KMS-11 (cell line): ENCODE measurements at regions not wholly inside any gene's neighbourhood (a gene's known extent, or its start where the extent isn't known, plus 50 kb on each side); places are given as distances from the start of the nearest gene placed in this dataset.

ENCODE experiments used
- H2AFZ ChIP-seq: fragments of 200-600 bp; sonication (generic); 2 replicates; pipeline ENCODE4 v1.6.1; 2016; ENCODE audit warnings: antibody characterized with exemption, mixed run types, low read depth
- H3K27ac ChIP-seq: fragments of 200-600 bp; sonication (generic); 2 replicates; pipeline ENCODE4 v1.6.1; 2016; ENCODE audit warnings: mild to moderate bottlenecking, mixed run types
- H3K27me3 ChIP-seq: fragments of 200-600 bp; sonication (generic); 2 replicates; pipeline ENCODE4 v1.6.1; 2017; ENCODE audit warnings: mild to moderate bottlenecking, low read depth, mixed run types, moderate library complexity; ENCODE audit not compliant: insufficient read depth
- H3K36me3 ChIP-seq: fragments of 200-600 bp; sonication (generic); 2 replicates; pipeline ENCODE4 v1.6.1; 2017; ENCODE audit warnings: mild to moderate bottlenecking, mixed run types; ENCODE audit not compliant: insufficient read depth
- H3K4me1 ChIP-seq: fragments of 200-600 bp; sonication (generic); 2 replicates; pipeline ENCODE4 v1.6.1; 2016; ENCODE audit warnings: mild to moderate bottlenecking, low read depth, mixed run types; ENCODE audit not compliant: poor library complexity, severe bottlenecking
- H3K4me2 ChIP-seq: fragments of 200-600 bp; sonication (generic); 2 replicates; pipeline ENCODE4 v1.7.0; 2016; ENCODE audit warnings: mild to moderate bottlenecking, mixed run types
- H3K4me3 ChIP-seq: fragments of 200-600 bp; sonication (generic); IDR thresholded peaks from 2 replicates; pipeline ENCODE4 v1.6.1; 2017; ENCODE audit warnings: low read depth, low read length, mixed read lengths; ENCODE audit not compliant: insufficient read depth
- H3K79me2 ChIP-seq: fragments of 200-600 bp; sonication (generic); 2 replicates; pipeline ENCODE4 v1.6.1; 2016; ENCODE audit warnings: low read depth, mixed run types; ENCODE audit not compliant: insufficient read depth
- H3K9ac ChIP-seq: fragments of 200-600 bp; sonication (generic); 2 replicates; pipeline ENCODE4 v1.6.1; 2016; ENCODE audit warnings: mild to moderate bottlenecking, mixed run types
- H4K20me1 ChIP-seq: fragments of 200-600 bp; sonication (generic); 2 replicates; pipeline ENCODE4 v1.6.1; 2016; ENCODE audit warnings: mild to moderate bottlenecking, mixed run types; ENCODE audit not compliant: insufficient read depth
- TF ChIP-seq, protein P1 (sequence below): fragments of 200-600 bp; sonication (generic); conservative IDR thresholded peaks from 2 replicates; pipeline ENCODE4 v1.6.1; 2017; ENCODE audit warnings: low read depth, mild to moderate bottlenecking, antibody characterized with exemption, low read length, moderate library complexity, mixed read lengths

DNA sequence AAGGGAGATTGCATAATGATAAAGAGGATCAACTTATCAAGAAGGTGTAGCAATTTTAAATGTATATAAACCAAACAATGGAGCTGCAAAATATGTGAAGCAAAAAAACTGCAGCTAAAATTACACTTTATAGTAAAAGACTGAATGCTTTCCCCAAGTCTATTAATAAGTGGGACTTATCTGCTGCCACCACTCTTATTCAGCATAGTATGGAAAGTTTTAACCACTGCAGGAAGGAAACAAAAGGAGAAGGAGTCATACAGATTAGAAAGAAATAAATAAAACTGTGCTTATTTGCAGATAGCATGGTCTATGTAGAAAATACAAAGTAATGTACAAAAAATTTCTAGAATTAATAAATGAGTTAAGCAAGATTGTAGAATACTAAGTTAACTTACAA, 94.1 kb upstream of the GK2 start:
- no peak overlapping the region for H3K9ac ChIP-seq
- no peaks in the 10 kb centered on the region for H3K27me3 ChIP-seq
- H3K4me1 ChIP-seq = no peaks in the 10 kb centered on the region
- H3K4me2 ChIP-seq = no peak overlapping the region
- no peaks in the 10 kb centered on the region for H4K20me1 ChIP-seq
- no peak overlapping the region for H3K4me3 ChIP-seq
- H2AFZ ChIP-seq = no peak overlapping the region
- H3K79me2 ChIP-seq = no peaks in the 10 kb centered on the region
- no peaks in the 10 kb centered on the region for H3K36me3 ChIP-seq
- TF ChIP-seq, protein P1, sequence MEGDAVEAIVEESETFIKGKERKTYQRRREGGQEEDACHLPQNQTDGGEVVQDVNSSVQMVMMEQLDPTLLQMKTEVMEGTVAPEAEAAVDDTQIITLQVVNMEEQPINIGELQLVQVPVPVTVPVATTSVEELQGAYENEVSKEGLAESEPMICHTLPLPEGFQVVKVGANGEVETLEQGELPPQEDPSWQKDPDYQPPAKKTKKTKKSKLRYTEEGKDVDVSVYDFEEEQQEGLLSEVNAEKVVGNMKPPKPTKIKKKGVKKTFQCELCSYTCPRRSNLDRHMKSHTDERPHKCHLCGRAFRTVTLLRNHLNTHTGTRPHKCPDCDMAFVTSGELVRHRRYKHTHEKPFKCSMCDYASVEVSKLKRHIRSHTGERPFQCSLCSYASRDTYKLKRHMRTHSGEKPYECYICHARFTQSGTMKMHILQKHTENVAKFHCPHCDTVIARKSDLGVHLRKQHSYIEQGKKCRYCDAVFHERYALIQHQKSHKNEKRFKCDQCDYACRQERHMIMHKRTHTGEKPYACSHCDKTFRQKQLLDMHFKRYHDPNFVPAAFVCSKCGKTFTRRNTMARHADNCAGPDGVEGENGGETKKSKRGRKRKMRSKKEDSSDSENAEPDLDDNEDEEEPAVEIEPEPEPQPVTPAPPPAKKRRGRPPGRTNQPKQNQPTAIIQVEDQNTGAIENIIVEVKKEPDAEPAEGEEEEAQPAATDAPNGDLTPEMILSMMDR = no peak
- no peak overlapping the region for H3K27ac ChIP-seq

DNA sequence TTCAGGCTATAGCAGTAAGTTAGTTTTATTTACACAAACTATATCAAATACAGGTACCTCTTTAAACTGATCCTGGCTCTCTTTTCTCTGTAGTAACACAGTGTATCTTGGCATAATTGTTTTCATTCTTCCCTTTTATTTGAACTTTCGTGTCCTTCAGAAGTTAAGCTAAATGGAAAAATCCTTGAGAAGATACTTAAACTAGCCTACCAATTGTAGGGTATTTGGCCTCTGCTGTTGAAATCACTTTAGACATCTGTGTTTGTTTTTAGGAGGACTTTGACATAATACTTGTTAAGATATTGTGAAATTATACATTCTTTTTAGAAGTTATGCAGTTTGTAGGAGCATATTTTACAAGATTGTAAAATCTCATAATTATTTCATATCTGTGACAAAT, 90.3 kb upstream of the GK2 start:
- Histone ChIP-seq H4K20me1 (no peaks in the 10 kb centered on the region), H3K79me2 (no peaks in the 10 kb centered on the region), H3K36me3 (no peaks in the 10 kb centered on the region), H3K4me2 (no peak overlapping the region), H3K27me3 (no peaks in the 10 kb centered on the region), H3K27ac (no peak overlapping the region), H2AFZ (no peak overlapping the region), H3K9ac (no peak overlapping the region), H3K4me1 (no peaks in the 10 kb centered on the region), H3K4me3 (no peak overlapping the region)
- TF ChIP-seq, protein P1 = no peak

DNA sequence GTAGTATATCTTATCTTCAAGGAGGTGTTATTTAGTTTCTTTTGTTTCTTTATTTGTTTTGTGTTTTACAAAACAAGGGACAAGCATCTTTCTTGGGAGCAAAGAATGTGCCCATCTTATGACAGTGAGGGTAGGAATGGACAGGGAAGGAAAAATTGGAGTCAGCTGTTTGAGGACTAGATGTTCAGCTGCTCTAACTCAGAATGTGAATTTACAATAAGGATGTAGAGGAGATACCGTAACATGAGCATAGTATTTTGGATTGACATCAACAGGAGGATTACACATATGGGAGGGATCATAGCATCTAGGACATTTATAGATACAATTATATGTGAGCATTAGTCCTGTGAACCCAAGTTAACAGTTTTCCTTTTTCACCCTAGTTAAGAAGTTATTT, 89.0 kb upstream of the GK2 start:
- Histone ChIP-seq H3K36me3 (no peaks in the 10 kb centered on the region), H3K27ac (no peak overlapping the region), H3K4me1 (no peaks in the 10 kb centered on the region), H3K9ac (no peak overlapping the region), H3K27me3 (no peaks in the 10 kb centered on the region), H3K4me2 (no peak overlapping the region), H4K20me1 (no peaks in the 10 kb centered on the region), H2AFZ (no peak overlapping the region), H3K79me2 (no peaks in the 10 kb centered on the region), H3K4me3 (no peak overlapping the region)
- TF ChIP-seq, protein P1 = no peak

DNA sequence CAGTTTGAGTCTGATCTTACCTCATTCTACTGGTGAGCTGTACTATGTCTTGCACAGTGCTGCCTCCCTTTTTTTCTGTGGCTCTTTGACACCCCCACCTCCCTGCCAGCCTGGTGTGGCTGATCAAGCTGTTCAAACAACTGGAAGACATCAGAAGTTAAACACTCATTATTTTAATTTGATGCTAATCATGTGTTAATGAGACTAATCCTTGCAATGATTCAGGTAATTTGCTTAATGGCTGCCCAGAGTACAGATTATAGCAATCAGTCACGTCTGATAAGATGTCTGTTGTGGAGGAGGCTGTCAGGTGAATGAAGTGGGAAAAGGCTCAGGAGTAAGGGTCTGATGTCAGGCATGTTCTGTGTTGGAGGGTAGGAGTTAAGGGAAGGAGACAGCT, 87.4 kb upstream of the GK2 start:
- Histone ChIP-seq H2AFZ (no peak overlapping the region), H3K79me2 (no peaks in the 10 kb centered on the region)
- TF ChIP-seq, protein P1 = no peak

DNA sequence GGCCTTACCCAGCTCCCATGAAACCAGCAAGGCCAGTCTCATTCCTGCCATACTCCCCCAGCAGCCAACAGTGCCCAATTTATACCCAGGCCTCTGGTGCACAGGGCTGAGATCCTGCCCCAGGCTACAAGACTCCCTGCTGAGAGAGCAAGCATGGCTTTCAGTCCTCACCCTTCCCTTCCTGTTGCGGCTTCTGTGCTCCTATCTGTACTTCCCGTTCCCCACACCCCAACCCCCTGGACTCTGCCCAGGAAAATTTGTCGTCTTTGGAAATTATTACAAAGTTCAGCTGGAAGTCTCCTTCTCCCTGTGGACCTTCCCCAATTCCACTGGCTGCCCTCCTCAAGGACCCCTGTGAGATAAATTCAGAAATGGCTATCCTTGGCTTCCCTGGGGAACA, 84.1 kb upstream of the GK2 start:
- Histone ChIP-seq H3K79me2 (no peaks in the 10 kb centered on the region), H3K27me3 (no peaks in the 10 kb centered on the region), H3K36me3 (no peaks in the 10 kb centered on the region), H3K9ac (no peak overlapping the region), H3K4me1 (no peaks in the 10 kb centered on the region), H3K4me2 (no peak overlapping the region), H4K20me1 (no peaks in the 10 kb centered on the region), H3K4me3 (no peak overlapping the region), H3K27ac (no peak overlapping the region), H2AFZ (no peak overlapping the region)
- TF ChIP-seq, protein P1 = no peak

More for the DNA sequence above, 87.4 kb upstream of the GK2 start:
- Histone ChIP-seq H3K4me1 (no peaks in the 10 kb centered on the region), H3K9ac (no peak overlapping the region), H3K4me2 (no peak overlapping the region), H3K4me3 (no peak overlapping the region), H3K27me3 (no peaks in the 10 kb centered on the region), H3K27ac (no peak overlapping the region), H3K36me3 (no peaks in the 10 kb centered on the region), H4K20me1 (no peaks in the 10 kb centered on the region)
